HG03025 (cell line): ENCODE measurements at regions not wholly inside any gene's neighbourhood (a gene's known extent, or its start where the extent isn't known, plus 50 kb on each side); places are given as distances from the start of the nearest gene placed in this dataset.

ENCODE experiments used
- ATAC-seq: cut with Tn5 transposase; IDR thresholded peaks from one replicate; pipeline ENCODE4 v1.9.1; 2021; ENCODE audit warnings: mild to moderate bottlenecking, moderate library complexity; ENCODE audit not compliant: unreplicated experiment, low FRiP score

- no peak for ATAC-seq
Observed at GRCh38 chr20:10857352-10858070, 183.7 kb upstream of the JAG1 start.

- no peak for ATAC-seq
Observed at GRCh38 chr20:10861090-10861489, 187.3 kb upstream of the JAG1 start.

DNA sequence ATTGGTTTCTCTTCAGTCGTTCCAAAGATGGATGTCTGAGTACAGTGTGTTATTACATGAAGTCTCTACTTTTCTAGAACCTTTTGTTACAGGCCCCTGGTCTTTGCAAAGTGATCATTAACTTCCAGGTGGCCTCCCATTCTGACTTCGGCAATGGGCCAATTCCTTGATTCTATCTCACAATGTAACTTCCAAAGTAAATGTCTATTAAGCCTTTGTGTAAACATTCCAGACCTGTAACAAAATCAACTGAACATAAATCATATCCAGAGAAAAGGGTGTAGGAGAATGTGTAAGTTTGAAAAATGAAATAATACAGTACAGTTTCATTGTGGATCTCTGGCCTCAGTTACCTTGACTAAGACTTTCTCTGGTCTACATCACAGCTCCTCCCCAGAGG lies 187.8 kb upstream of the JAG1 start:
- ATAC-seq: no peak

GRCh38 chr20:10863337-10864060 lies 189.7 kb upstream of the JAG1 start:
- ATAC-seq: no peak

DNA sequence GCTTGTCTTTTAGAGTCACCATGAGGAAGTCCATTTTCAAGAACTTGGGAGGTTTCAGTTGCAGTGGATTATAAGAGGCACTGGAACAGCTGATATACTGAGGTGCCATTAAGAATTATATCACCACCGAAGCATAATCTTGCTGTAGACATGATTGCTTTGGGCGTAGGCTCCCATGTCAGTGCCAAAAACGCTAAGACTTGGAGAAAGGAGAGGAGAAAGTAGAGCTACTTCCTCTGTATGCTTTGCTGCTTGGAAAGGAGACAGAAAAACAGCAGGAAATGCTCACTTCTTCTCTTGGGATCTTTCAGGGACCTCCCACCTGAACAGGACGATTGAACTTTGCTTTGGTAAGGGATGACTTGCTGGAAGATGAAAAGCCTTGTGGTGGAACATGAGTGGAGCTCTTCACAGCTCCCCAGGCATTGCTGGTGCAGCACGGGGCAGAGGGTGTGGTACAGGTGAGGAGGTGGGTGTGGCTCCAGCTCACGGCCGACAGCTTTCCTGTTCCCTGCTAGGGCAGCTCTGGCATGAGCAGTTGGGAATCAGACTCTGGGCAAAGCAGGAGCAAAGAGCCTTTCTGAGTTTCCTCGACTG lies 190.4 kb upstream of the JAG1 start:
- no peak for ATAC-seq

DNA sequence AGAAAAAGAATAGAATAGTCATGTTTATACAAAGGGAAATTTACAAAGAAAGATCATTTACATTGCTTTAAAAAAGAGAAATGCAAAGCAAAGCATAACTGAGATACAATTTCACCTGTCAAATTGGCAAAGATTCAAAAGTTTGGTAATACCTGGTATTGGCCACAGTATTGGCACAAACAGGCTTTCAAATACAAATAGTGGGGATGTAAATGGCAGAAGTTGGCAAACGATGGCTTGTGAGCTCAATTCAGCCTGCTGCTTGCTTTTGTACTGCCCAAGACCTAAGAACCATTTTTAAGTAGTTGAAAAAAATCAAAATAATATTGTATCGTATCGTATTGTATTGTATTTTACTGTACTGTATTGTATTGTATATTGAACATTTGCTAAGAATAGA lies 194.5 kb upstream of the JAG1 start:
- no peak for ATAC-seq

- no peak for ATAC-seq
Observed at GRCh38 chr20:10873026-10873425, 199.2 kb upstream of the JAG1 start.

DNA sequence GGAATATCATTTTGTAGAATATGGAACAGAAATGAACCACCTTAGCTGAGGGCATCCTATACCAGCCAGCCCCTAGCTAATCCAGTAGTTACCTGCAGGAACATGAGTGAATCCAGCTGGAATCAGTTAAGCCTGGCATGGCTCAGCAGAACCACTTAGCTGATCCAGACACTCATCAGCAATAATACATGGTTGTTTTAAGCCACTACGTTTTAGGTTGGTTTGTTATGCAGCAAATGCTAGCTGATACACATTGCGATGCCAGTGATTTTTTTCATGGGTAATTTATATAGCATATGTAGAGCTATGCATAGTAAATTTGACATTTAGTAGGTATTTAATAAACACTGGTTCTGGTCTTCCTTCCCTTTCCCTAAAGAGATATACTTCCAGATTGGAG lies 201.9 kb upstream of the JAG1 start:
- ATAC-seq: no peak

GRCh38 chr20:10876558-10876957 lies 202.8 kb upstream of the JAG1 start:
- no peak for ATAC-seq

- ATAC-seq: no peak
Observed at GRCh38 chr20:10877342-10877741, 203.5 kb upstream of the JAG1 start.

- ATAC-seq: no peak
Observed at GRCh38 chr20:10883166-10883565, 209.4 kb upstream of the JAG1 start.

DNA sequence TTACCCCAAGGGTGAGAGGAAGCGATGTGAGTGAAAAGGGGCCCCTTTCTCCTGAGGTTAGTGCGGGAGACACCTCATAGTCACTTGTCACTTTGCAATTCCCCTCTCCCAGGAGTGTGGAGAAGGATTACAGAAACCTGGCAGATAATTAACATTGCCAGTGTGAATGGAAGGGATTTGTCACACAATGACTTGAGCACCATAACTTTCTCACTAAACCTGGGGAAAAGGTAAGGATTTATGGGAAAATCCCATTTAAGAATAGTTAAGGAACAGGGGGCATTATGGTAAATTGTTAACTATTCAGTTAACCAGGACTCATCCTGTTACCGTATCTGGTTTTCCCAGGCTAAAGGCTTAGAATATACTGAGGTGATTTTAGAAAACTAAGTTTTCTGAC lies 219.5 kb upstream of the JAG1 start:
- ATAC-seq: no peak

- no peak for ATAC-seq
Observed at GRCh38 chr20:10897336-10897735, 223.5 kb upstream of the JAG1 start.

DNA sequence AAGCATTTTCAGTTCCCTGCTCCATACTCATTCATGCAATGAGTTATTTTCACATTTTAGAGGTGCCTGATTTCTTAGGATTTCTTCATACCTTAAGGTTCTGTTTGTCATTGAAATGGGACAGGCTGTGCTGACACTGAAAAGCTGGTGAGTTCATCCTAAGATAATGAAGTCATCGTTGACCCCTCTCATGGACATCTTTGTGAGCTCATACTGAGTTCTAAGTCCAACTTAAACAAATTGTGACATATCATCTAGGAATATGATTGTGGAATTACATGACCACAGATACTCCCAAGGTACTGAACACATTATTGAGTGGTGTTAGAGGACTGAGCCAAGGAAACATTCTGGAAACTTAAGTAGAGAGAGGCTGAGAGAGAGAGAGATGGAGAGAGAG lies 224.8 kb upstream of the JAG1 start:
- ATAC-seq: no peak

DNA sequence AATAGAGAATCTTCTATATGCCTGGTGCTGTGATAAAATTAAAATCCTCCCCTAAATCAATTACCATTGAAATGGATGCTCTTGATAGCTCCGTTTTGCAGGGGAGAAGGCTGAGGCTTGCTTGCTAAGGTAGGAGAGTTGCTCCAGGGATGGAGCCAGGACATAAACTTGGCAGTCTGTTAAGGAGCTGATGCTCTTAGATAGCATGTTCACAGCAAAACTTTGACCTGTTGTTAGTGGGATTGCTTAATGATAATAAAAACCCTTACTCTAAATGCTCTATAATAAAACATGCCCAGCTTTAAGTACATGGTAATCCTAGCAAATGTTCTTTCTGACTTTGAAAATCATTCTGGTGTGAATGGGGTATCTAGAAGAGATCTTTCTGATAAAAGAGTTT lies 228.4 kb upstream of the JAG1 start:
- ATAC-seq: no peak

- ATAC-seq: no peak
Observed at GRCh38 chr20:10902576-10903282, 228.9 kb upstream of the JAG1 start.

DNA sequence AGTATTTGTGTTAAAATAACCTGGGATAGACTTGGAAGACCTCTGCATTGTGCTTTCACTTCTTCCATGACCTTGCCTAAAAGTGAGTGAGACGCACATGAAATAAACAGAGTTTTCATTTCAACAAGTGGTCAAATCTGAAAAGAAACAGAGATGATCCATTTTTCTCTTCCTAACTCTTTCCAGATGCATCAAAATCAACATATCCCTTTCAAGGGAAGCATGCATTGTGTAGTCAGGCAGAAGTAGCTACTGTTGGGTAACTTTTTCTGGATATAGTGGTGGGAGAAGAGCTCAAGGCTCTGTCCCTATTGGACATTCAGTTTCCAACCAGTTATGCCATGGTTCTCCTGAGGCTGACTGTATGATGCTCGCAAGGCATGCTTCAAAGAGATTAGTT lies 233.0 kb upstream of the JAG1 start:
- no peak for ATAC-seq

DNA sequence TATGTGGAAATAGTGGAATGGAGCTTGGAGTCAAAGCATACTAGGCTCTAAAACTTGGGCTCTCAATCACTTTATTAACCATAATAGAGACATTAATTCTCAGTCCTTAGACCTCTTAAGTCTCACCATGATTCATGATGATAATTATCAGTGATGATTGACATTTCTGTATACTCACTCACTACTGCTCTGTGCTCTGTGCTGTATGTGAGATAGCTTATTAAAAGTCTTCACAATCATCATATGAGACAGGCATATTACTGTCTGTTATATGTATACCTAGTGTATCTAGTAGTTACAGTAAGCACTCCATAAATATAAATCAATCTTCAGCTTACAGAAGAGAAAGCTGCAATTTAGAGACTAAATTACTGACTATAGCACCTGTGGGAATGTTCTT lies 236.0 kb upstream of the JAG1 start:
- ATAC-seq: no peak

- no peak for ATAC-seq
Observed at GRCh38 chr20:10910535-10911178, 236.9 kb upstream of the JAG1 start.

DNA sequence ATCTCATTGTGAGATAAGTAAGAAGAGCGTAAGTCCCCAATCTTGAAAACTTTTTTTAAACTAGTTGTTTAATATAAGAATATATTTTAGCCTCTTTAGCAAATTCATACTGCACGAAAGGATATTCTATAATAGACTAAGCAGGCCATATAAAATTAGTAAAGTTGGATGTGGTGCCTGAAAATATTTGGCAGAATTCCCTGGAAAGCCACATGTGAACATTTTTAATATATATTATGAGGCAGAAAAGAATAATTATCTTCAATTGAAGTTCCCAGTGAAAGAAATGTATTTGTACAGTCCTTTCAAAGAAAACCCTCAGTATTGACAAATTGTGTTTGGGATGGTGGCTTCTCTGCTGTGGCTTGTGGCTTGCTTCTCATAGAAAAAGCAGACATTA lies 237.5 kb upstream of the JAG1 start:
- no peak for ATAC-seq

GRCh38 chr20:10915815-10916214 lies 242.0 kb upstream of the JAG1 start:
- ATAC-seq: no peak
